WI38 (cell line): ENCODE measurements at regions not wholly inside any gene's neighbourhood (a gene's known extent, or its start where the extent isn't known, plus 50 kb on each side); places are given as distances from the start of the nearest gene placed in this dataset.

Experiments used
- H3K4me3 ChIP-seq: 2 replicates; pipeline ENCODE4 v1.5.1; 2011; ENCODE audit warnings: low read depth, mild to moderate bottlenecking, control low read depth, low read length
- TF ChIP-seq, protein P1 (sequence below): IDR thresholded peaks from 2 replicates; pipeline ENCODE4 v1.5.1; 2012; ENCODE audit warnings: low read depth, mild to moderate bottlenecking, control low read depth, low read length

DNA sequence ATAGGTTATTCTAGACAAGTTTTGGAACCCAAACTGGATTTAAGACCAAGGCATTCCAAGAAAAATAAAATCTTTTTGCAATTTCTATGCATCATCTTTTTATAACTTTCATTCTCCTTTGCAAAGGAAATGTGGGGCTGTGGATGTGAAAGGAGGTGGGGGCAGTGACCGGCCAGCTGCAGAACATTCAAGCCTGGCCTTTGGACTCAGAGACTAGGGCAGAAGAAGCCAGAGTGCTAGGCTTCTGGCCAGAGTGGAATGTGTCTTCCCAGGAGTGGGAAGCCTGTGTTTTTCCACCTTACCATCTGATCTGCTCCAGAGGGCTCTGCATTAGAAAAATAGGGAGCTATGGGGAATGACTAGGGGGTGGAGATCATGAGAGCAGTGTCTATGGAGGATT, 148.5 kb downstream of the C9orf152 start:
- TF ChIP-seq, protein P1, sequence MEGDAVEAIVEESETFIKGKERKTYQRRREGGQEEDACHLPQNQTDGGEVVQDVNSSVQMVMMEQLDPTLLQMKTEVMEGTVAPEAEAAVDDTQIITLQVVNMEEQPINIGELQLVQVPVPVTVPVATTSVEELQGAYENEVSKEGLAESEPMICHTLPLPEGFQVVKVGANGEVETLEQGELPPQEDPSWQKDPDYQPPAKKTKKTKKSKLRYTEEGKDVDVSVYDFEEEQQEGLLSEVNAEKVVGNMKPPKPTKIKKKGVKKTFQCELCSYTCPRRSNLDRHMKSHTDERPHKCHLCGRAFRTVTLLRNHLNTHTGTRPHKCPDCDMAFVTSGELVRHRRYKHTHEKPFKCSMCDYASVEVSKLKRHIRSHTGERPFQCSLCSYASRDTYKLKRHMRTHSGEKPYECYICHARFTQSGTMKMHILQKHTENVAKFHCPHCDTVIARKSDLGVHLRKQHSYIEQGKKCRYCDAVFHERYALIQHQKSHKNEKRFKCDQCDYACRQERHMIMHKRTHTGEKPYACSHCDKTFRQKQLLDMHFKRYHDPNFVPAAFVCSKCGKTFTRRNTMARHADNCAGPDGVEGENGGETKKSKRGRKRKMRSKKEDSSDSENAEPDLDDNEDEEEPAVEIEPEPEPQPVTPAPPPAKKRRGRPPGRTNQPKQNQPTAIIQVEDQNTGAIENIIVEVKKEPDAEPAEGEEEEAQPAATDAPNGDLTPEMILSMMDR: no peak
- no peak overlapping the region for H3K4me3 ChIP-seq

DNA sequence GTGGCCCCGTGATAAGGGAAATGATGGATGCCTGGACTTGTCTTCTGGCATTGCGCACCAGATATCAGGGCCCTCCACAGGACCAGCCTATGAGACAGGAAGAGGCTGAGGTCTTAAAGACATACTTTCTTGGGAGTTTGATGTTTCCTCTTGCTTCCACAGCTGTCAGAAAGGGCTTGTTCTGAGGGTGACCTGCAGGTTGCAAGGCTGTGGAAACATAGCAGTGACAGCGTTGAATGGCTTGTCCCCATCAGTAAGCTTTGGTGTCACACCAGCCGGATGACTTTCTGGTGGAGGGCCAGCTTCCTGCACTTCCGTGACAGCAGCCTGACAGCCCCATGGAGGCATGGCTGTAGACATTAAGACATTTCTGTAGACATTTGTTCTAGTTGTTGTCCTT, 143.2 kb downstream of the C9orf152 start:
- no peak overlapping the region for H3K4me3 ChIP-seq
- TF ChIP-seq, protein P1: no peak

DNA sequence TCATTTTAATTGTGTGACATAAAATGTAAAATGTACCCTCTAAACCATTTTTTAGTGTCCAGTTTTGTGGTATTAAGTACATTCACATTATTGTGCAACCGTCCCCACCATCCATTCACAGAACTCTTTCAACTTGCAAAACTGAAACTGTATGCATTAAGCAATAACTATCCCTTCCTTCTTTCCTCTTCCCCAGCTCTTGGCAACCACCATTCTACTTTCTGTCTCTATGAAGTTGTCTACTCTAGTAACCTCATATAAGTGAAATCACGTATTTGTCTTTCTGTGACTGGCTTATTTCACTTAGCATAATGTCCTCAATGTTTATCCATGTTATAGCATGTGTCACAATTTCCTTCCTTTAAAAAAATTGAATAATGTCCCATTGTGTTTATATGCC, 142.4 kb downstream of the C9orf152 start:
- TF ChIP-seq, protein P1: no peak
- no peak overlapping the region for H3K4me3 ChIP-seq

DNA sequence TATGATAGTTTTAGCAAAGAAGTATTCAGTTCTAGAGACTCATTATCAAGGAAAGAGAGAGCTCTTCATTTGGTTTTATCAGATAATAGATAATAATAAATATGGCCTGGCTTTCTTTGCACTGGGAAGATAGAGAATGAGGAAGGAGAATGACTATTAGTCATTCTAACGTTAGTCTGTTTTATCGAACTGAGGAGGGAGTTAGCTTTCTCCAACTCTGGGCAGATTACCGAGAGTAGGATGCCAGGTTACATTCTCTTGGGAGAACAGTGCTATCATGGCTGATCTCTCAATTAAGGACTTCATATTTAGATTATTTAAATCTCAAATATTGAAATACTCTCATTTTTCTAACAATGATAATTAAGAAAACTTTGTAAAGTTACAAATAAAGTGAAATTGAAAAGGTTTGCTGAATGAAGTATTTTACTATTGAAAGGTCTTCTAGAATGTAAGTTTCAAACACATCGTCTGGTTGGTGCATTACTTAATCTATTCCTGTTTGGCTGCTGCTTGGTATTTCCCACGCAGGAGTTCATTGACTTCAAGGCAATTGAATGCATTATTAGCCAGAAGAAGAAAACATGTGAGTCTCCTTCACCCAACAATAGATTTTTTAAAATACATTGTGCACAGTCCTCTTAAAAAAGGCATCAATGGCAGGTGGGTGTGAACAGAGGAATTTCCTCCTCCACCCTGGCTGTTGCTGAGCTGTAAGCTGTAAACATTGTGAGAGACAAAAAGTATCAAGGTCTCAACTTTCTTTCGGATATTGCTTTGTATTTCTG, 140.8 kb downstream of the C9orf152 start:
- no peak overlapping the region for H3K4me3 ChIP-seq
- TF ChIP-seq, protein P1: no peak

DNA sequence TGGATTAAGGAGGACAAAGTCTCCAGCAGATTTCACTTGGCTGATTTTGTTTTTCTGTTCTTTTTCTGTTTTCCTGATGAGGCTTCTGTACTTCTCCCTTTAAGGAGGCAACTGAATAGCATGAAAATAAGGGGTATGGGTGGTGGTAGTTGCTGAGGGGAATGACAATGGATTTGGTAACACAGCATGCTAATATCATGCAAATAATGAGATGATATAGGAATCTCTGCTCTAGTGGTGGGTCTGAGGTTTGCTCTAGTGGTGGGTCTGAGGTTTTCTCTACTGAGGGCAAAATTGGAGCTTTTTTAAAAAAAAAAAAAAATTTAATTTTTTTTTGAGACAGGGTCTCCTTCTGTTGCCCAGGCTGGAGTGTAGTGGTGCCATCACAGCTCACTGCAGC, 139.7 kb downstream of the C9orf152 start:
- H3K4me3 ChIP-seq: no peak overlapping the region
- TF ChIP-seq, protein P1: no peak

DNA sequence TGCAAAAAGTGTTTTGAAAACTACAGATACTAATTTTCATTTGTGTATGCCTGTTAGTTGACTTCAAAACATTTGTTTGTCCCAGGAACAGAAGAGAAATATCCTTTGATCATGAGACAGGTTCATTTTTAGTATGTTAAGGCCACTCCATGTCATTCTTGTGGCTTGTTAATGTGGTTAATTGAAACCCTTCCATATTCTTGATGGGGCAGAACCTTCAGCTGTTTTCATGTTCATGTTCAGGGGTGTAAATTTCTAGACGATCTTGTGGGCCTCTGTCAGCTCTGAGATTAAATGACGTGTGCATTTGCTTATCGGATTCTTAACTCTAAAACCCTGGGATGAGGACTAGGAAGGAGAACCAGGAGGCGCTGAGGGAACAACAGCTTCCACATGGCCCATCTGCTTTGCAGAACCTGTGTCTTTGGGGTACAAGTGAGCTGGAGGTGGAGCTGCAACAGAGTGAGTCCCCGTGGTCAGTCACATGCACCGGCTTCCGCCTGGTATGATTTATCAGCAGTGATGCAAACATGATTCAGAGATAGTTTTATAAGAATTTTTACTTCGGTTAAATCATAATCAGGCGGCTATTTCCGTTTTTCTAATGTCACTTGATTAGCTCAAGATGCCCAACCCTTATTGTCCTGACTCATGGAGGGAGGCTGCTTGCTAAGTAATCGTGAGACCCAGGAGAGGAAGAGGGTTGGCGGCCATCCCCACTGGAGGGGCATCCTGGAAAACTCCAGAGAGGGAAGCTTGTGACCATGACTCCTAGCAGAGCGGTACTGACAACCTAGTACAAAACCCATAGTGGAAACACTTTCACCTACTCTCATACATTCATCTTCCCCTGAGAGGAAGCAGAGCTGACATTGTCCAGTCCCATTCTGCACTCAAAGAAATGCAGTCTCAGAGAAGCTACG, 138.4 kb downstream of the C9orf152 start:
- TF ChIP-seq, protein P1: no peak
- peak overlapping the region; percentile 5; the same call in 1 of the 2 replicates for H3K4me3 ChIP-seq
